Hematopoietic multipotent progenitor cell treated with erythropoietin and hydrocortisone succinate and interleukin-3 and kit ligand, for 8 days (in vitro differentiated cells): ENCODE measurements at regions not wholly inside any gene's neighbourhood (a gene's known extent, or its start where the extent isn't known, plus 50 kb on each side); places are given as distances from the start of the nearest gene placed in this dataset.

Experiments
- DNase-seq: peaks from one replicate; pipeline ENCODE4 v3.0.0-alpha.2; 2015

DNA sequence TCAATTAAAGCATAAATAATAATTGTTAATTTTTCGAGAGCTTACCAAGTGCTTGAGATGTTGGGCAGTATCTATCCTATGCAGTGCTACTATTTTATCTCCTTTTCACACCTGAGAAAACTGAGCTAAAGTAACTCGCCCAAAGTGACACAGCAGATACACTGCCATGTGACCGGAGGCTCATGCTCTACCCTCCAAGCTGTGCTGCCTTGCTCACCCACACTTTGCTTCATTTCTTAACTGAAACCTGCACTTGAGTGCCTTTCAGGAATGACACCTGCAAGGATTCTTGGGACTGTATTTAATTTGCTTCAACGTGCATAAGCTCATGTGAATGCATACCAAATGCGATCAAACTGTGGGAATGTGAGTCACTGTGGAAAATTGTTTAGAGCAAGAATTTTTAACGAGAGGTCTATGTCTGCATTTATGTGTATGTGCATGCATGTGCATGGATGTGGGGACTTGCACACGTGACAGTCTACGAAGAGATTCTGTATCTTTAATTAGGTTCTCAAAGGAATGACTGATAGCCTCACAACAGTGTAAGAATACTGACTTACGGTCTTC lies 119.2 kb downstream of the ADCYAP1R1 start:
- DNase-seq: peak; percentile 4
